SK-N-SH (cell line): ENCODE measurements at regions not wholly inside any gene's neighbourhood (a gene's known extent, or its start where the extent isn't known, plus 50 kb on each side); places are given as distances from the start of the nearest gene placed in this dataset.

ENCODE experiments used
- CTCF ChIP-seq: fragments of 200-600 bp; sonication (generic); IDR thresholded peaks from 2 replicates; pipeline ENCODE4 v1.6.1; 2017; ENCODE audit warnings: antibody characterized with exemption, mild to moderate bottlenecking, moderate library complexity
- GABPA ChIP-seq: IDR thresholded peaks from 2 replicates; pipeline ENCODE4 v1.4.0; 2012; ENCODE audit warnings: low read depth, mild to moderate bottlenecking
- PBX3 ChIP-seq: IDR thresholded peaks from 2 replicates; pipeline ENCODE4; 2012
- RCOR1 ChIP-seq: fragments of 150-350 bp; IDR thresholded peaks from 2 replicates; pipeline ENCODE4 v1.6.1; 2017; ENCODE audit warnings: antibody characterized with exemption, low read length
- REST ChIP-seq: IDR thresholded peaks from 2 replicates; pipeline ENCODE4 v1.6.1; 2012; ENCODE audit warnings: mild to moderate bottlenecking, low read depth, low read length, moderate library complexity

DNA sequence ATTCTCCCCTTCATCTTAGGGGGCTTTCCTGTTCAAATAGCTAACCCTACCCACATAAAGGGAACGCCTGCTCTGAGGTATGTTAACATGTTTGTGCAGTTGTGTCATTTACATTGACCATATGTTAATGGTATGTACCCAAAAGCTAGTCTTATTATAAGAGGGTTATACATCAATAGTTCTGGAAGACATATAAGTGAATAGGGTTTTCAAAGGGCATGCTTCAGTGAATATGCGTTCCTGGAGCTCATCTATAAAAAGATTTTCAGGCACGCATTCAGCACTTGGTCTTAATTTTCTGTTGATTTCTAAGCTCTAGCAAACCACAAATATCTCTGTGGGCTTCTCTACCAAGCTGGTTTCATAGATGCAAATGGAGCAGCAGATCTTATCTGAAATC, 766.1 kb downstream of the IRX1 start:
- no peak for TF ChIP-seq CTCF
- no peak for TF ChIP-seq PBX3
- no peak for TF ChIP-seq REST
- no peak for TF ChIP-seq GABPA
- TF ChIP-seq RCOR1, result no peak
